ENCODE measurements at regions not wholly inside any gene's neighbourhood (a gene's known extent, or its start where the extent isn't known, plus 50 kb on each side); places are given as distances from the start of the nearest gene placed in this dataset.
A peak's percentile ranks its signal among the peaks of the same experiment; 100 is the strongest.
"Not testable (repeated sequence)": the region's sequence is repeated elsewhere in the genome, so short reads cannot be mapped to it uniquely, and the experiment has no call there.

GRCh38 chrX:13418126-13419097, 98.6 kb upstream of the ATXN3L start:
- Histone ChIP-seq H3K27ac (ENCODE audit: low read length) (no peak overlapping the region), H3K4me1 (ENCODE audit: insufficient read depth, low read length) (no peaks in the 10 kb centered on the region; the same call in 1 of the 2 replicates), H3K27me3 (ENCODE audit: insufficient read depth, low read length) (no peaks in the 10 kb centered on the region), H3K9ac (ENCODE audit: low read depth, low read length) (no peak overlapping the region), H3K4me3 (ENCODE audit: low read length) (no peak overlapping the region), H3K36me3 (ENCODE audit: insufficient read depth, low read depth, low read length) (no peaks in the 10 kb centered on the region), H3K9me3 (ENCODE audit: insufficient read depth, low read depth, low read length) (no peaks in the 10 kb centered on the region)

GRCh38 chrX:13415509-13415908, 95.7 kb upstream of the ATXN3L start:
- Histone ChIP-seq H3K9me3 (ENCODE audit: insufficient read depth, low read depth, low read length) (no peaks in the 10 kb centered on the region), H3K36me3 (ENCODE audit: insufficient read depth, low read depth, low read length) (no peaks in the 10 kb centered on the region), H3K4me1 (ENCODE audit: insufficient read depth, low read length) (peaks cover 11% of the 10 kb centered on the region; the same call in 1 of the 2 replicates), H3K27me3 (ENCODE audit: insufficient read depth, low read length) (no peaks in the 10 kb centered on the region), H3K9ac (ENCODE audit: low read depth, low read length) (no peak overlapping the region), H3K4me3 (ENCODE audit: low read length) (no peak overlapping the region), H3K27ac (ENCODE audit: low read length) (no peak overlapping the region)

GRCh38 chrX:13414006-13414647, 94.3 kb upstream of the ATXN3L start:
- peaks cover 11% of the 10 kb centered on the region; the same call in 1 of the 2 replicates for H3K4me1 ChIP-seq (ENCODE audit: insufficient read depth, low read length)
- H3K9me3 ChIP-seq (ENCODE audit: insufficient read depth, low read depth, low read length), result no peaks in the 10 kb centered on the region
- 0 out of 2 replicates have a peak overlapping the region, but pooled peaks have one; percentile 13 for H3K9ac ChIP-seq (ENCODE audit: low read depth, low read length)
- no peak overlapping the region for H3K4me3 ChIP-seq (ENCODE audit: low read length)
- H3K36me3 ChIP-seq (ENCODE audit: insufficient read depth, low read depth, low read length), result no peaks in the 10 kb centered on the region
- H3K27ac ChIP-seq (ENCODE audit: low read length), result no peak overlapping the region
- no peaks in the 10 kb centered on the region for H3K27me3 ChIP-seq (ENCODE audit: insufficient read depth, low read length)

- Histone ChIP-seq H3K9ac (ENCODE audit: low read depth, low read length) (peak overlapping the region; percentile 45; the same call in 1 of the 2 replicates), H3K27me3 (ENCODE audit: insufficient read depth, low read length) (no peaks in the 10 kb centered on the region), H3K4me1 (ENCODE audit: insufficient read depth, low read length) (peaks cover 11% of the 10 kb centered on the region; the same call in 1 of the 2 replicates), H3K4me3 (ENCODE audit: low read length) (no peak overlapping the region; the same call in 1 of the 2 replicates), H3K9me3 (ENCODE audit: insufficient read depth, low read depth, low read length) (no peaks in the 10 kb centered on the region), H3K36me3 (ENCODE audit: insufficient read depth, low read depth, low read length) (no peaks in the 10 kb centered on the region), H3K27ac (ENCODE audit: low read length) (no peak overlapping the region)
Observed at GRCh38 chrX:13412208-13412600, 92.4 kb upstream of the ATXN3L start.

GRCh38 chrX:13411496-13412207, 91.8 kb upstream of the ATXN3L start:
- Histone ChIP-seq H3K9me3 (ENCODE audit: insufficient read depth, low read depth, low read length) (no peaks in the 10 kb centered on the region), H3K4me1 (ENCODE audit: insufficient read depth, low read length) (peaks cover 11% of the 10 kb centered on the region; the same call in 1 of the 2 replicates), H3K27me3 (ENCODE audit: insufficient read depth, low read length) (no peaks in the 10 kb centered on the region), H3K36me3 (ENCODE audit: insufficient read depth, low read depth, low read length) (no peaks in the 10 kb centered on the region), H3K9ac (ENCODE audit: low read depth, low read length) (no peak overlapping the region), H3K27ac (ENCODE audit: low read length) (peak overlapping the region; percentile 30), H3K4me3 (ENCODE audit: low read length) (no peak overlapping the region; the same call in 1 of the 2 replicates)

GRCh38 chrX:13408599-13408998, 88.7 kb upstream of the ATXN3L start:
- not testable (repeated sequence) for H3K27ac ChIP-seq (ENCODE audit: low read length); H3K9ac ChIP-seq (ENCODE audit: low read depth, low read length); H3K36me3 ChIP-seq (ENCODE audit: insufficient read depth, low read depth, low read length); H3K9me3 ChIP-seq (ENCODE audit: insufficient read depth, low read depth, low read length); H3K27me3 ChIP-seq (ENCODE audit: insufficient read depth, low read length); H3K4me3 ChIP-seq (ENCODE audit: low read length)
- H3K4me1 ChIP-seq (ENCODE audit: insufficient read depth, low read length), result peaks cover 11% of the 10 kb centered on the region; the same call in 1 of the 2 replicates

- H3K9ac ChIP-seq (ENCODE audit: low read depth, low read length); H3K4me1 ChIP-seq (ENCODE audit: insufficient read depth, low read length); H3K27ac ChIP-seq (ENCODE audit: low read length); H3K36me3 ChIP-seq (ENCODE audit: insufficient read depth, low read depth, low read length); H3K27me3 ChIP-seq (ENCODE audit: insufficient read depth, low read length); H3K9me3 ChIP-seq (ENCODE audit: insufficient read depth, low read depth, low read length); H3K4me3 ChIP-seq (ENCODE audit: low read length): not testable (repeated sequence)
Observed at GRCh38 chrX:13404777-13405176, 84.9 kb upstream of the ATXN3L start.

- no peaks in the 10 kb centered on the region for H3K36me3 ChIP-seq (ENCODE audit: insufficient read depth, low read depth, low read length)
- no peaks in the 10 kb centered on the region for H3K27me3 ChIP-seq (ENCODE audit: insufficient read depth, low read length)
- no peak overlapping the region for H3K4me3 ChIP-seq (ENCODE audit: low read length)
- H3K9ac ChIP-seq (ENCODE audit: low read depth, low read length), result no peak overlapping the region
- H3K9me3 ChIP-seq (ENCODE audit: insufficient read depth, low read depth, low read length), result no peaks in the 10 kb centered on the region
- no peaks in the 10 kb centered on the region; the same call in 1 of the 2 replicates for H3K4me1 ChIP-seq (ENCODE audit: insufficient read depth, low read length)
- no peak overlapping the region for H3K27ac ChIP-seq (ENCODE audit: low read length)
Observed at GRCh38 chrX:13404364-13404763, 84.5 kb upstream of the ATXN3L start.

- H3K27ac ChIP-seq (ENCODE audit: low read length), result no peak overlapping the region
Observed at GRCh38 chrX:13401724-13402123, 81.9 kb upstream of the ATXN3L start.

GRCh38 chrX:13398839-13399238, 79.0 kb upstream of the ATXN3L start:
- H3K9ac ChIP-seq (ENCODE audit: low read depth, low read length), result no peak overlapping the region
- H3K9me3 ChIP-seq (ENCODE audit: insufficient read depth, low read depth, low read length), result no peaks in the 10 kb centered on the region
- no peak overlapping the region for H3K4me3 ChIP-seq (ENCODE audit: low read length)
- no peaks in the 10 kb centered on the region for H3K4me1 ChIP-seq (ENCODE audit: insufficient read depth, low read length)
- no peaks in the 10 kb centered on the region for H3K27me3 ChIP-seq (ENCODE audit: insufficient read depth, low read length)
- H3K36me3 ChIP-seq (ENCODE audit: insufficient read depth, low read depth, low read length), result no peaks in the 10 kb centered on the region
- H3K27ac ChIP-seq (ENCODE audit: low read length), result no peak overlapping the region

More at GRCh38 chrX:13401724-13402123, 81.9 kb upstream of the ATXN3L start:
- H3K9me3 ChIP-seq (ENCODE audit: insufficient read depth, low read depth, low read length), result no peaks in the 10 kb centered on the region
- no peaks in the 10 kb centered on the region; the same call in 1 of the 2 replicates for H3K4me1 ChIP-seq (ENCODE audit: insufficient read depth, low read length)
- no peak overlapping the region for H3K4me3 ChIP-seq (ENCODE audit: low read length)
- H3K27me3 ChIP-seq (ENCODE audit: insufficient read depth, low read length), result no peaks in the 10 kb centered on the region
- no peaks in the 10 kb centered on the region for H3K36me3 ChIP-seq (ENCODE audit: insufficient read depth, low read depth, low read length)
- no peak overlapping the region for H3K9ac ChIP-seq (ENCODE audit: low read depth, low read length)

All from iPS-20b (cell line).